ENCODE measurements at regions not wholly inside any gene's neighbourhood (a gene's known extent, or its start where the extent isn't known, plus 50 kb on each side); places are given as distances from the start of the nearest gene placed in this dataset.

DNA sequence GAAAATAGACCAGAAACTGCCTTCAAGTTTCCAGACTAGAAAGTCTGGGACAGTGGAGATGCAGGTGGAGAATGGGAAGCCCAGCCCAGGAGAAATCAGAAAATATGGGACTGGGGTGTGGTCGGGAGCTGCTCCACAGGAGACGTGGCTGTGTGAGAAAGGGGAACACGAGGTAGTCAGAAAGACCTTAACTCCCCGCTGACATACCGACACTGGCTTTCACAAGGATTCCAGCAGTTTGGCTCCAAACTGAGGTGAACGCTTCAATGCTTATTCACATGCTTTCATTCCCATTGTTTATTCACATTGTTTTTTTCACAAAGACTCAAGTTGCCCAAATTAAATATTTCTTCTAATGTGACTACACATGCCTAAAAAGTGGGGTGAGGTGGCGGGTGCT, 111.5 kb upstream of the SLCO3A1 start:
- POLR2A ChIA-PET = no interaction called here
- H3K79me2 ChIP-seq (ENCODE audit: control insufficient read depth, insufficient read depth, low read length) = no peaks in the 10 kb centered on the region
- in situ Hi-C loops (cut with MboI) (no loop called here), intact Hi-C loops (cut with micrococcal nuclease) (no loop called here)
- no peak for TF ChIP-seq ZNF324 (CRISPR knock-in tag; IDR thresholded peaks at IDR 0.05)
- TF ChIP-seq, protein P1, sequence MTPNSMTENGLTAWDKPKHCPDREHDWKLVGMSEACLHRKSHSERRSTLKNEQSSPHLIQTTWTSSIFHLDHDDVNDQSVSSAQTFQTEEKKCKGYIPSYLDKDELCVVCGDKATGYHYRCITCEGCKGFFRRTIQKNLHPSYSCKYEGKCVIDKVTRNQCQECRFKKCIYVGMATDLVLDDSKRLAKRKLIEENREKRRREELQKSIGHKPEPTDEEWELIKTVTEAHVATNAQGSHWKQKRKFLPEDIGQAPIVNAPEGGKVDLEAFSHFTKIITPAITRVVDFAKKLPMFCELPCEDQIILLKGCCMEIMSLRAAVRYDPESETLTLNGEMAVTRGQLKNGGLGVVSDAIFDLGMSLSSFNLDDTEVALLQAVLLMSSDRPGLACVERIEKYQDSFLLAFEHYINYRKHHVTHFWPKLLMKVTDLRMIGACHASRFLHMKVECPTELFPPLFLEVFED (CRISPR knock-in tag; conservative IDR thresholded peaks at IDR 0.05) = no peak
- TF ChIP-seq, protein P2, sequence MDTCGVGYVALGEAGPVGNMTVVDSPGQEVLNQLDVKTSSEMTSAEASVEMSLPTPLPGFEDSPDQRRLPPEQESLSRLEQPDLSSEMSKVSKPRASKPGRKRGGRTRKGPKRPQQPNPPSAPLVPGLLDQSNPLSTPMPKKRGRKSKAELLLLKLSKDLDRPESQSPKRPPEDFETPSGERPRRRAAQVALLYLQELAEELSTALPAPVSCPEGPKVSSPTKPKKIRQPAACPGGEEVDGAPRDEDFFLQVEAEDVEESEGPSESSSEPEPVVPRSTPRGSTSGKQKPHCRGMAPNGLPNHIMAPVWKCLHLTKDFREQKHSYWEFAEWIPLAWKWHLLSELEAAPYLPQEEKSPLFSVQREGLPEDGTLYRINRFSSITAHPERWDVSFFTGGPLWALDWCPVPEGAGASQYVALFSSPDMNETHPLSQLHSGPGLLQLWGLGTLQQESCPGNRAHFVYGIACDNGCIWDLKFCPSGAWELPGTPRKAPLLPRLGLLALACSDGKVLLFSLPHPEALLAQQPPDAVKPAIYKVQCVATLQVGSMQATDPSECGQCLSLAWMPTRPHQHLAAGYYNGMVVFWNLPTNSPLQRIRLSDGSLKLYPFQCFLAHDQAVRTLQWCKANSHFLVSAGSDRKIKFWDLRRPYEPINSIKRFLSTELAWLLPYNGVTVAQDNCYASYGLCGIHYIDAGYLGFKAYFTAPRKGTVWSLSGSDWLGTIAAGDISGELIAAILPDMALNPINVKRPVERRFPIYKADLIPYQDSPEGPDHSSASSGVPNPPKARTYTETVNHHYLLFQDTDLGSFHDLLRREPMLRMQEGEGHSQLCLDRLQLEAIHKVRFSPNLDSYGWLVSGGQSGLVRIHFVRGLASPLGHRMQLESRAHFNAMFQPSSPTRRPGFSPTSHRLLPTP (IDR thresholded peaks at IDR 0.05; ENCODE audit: borderline replicate concordance, extremely low read depth, insufficient read length) = no peak
- TF ChIP-seq TEAD4 (IDR thresholded peaks at IDR 0.05; ENCODE audit: low read length) = no peak
- no peak for TF ChIP-seq TEAD4 (CRISPR knock-in tag; IDR thresholded peaks at IDR 0.05; ENCODE audit: borderline replicate concordance)
- no peak for TF ChIP-seq NR2F6 (CRISPR knock-in tag; IDR thresholded peaks at IDR 0.05)
- TF ChIP-seq, protein P3, sequence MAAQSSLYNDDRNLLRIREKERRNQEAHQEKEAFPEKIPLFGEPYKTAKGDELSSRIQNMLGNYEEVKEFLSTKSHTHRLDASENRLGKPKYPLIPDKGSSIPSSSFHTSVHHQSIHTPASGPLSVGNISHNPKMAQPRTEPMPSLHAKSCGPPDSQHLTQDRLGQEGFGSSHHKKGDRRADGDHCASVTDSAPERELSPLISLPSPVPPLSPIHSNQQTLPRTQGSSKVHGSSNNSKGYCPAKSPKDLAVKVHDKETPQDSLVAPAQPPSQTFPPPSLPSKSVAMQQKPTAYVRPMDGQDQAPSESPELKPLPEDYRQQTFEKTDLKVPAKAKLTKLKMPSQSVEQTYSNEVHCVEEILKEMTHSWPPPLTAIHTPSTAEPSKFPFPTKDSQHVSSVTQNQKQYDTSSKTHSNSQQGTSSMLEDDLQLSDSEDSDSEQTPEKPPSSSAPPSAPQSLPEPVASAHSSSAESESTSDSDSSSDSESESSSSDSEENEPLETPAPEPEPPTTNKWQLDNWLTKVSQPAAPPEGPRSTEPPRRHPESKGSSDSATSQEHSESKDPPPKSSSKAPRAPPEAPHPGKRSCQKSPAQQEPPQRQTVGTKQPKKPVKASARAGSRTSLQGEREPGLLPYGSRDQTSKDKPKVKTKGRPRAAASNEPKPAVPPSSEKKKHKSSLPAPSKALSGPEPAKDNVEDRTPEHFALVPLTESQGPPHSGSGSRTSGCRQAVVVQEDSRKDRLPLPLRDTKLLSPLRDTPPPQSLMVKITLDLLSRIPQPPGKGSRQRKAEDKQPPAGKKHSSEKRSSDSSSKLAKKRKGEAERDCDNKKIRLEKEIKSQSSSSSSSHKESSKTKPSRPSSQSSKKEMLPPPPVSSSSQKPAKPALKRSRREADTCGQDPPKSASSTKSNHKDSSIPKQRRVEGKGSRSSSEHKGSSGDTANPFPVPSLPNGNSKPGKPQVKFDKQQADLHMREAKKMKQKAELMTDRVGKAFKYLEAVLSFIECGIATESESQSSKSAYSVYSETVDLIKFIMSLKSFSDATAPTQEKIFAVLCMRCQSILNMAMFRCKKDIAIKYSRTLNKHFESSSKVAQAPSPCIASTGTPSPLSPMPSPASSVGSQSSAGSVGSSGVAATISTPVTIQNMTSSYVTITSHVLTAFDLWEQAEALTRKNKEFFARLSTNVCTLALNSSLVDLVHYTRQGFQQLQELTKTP (IDR thresholded peaks at IDR 0.05; ENCODE audit: low read depth in 1 of 2, partially characterized antibody in 2 of 2) = no peak
- TF ChIP-seq NCOA2 (IDR thresholded peaks at IDR 0.05; ENCODE audit: partially characterized antibody in 2 of 2) = no peak
- no peak for TF ChIP-seq ATF7 (IDR thresholded peaks at IDR 0.05)
- no peak for TF ChIP-seq CBX8 (IDR thresholded peaks at IDR 0.05; ENCODE audit: borderline replicate concordance, extremely low read depth, low read depth, low read length, poor library complexity, severe bottlenecking)
- no peak for TF ChIP-seq SRF (CRISPR knock-in tag; IDR thresholded peaks at IDR 0.05)
- TF ChIP-seq CREB1 (IDR thresholded peaks at IDR 0.05) = no peak
- TF ChIP-seq CREB1 (CRISPR knock-in tag; IDR thresholded peaks at IDR 0.05) = no peak
- TF ChIP-seq RFX7 (CRISPR knock-in tag; IDR thresholded peaks at IDR 0.05) = no peak
- no peaks in the 10 kb centered on the region for H3K9me3 ChIP-seq (replicated peaks; ENCODE audit: control insufficient read depth, insufficient read depth, low read depth, low read length)
- no peak for FAIRE-seq
- H3K4me1 ChIP-seq (replicated peaks in 1 of 2; ENCODE audit: control insufficient read depth in 2 of 2, insufficient read depth in 2 of 2, low read length in 2 of 2) = no peaks in the 10 kb centered on the region
- no peak overlapping the region for H3K27ac ChIP-seq (ENCODE audit: extremely low read depth, low read depth, low read length)
- no peaks in the 10 kb centered on the region for H4K20me1 ChIP-seq (replicated peaks; ENCODE audit: control insufficient read depth, insufficient read depth, low read length)
- WGBS (ENCODE audit: insufficient coverage, low coverage, missing lambda C conversion rate) = 0% methylated on average over 7 of the region's 7 CpGs
- no peaks in the 10 kb centered on the region for H3K36me3 ChIP-seq (ENCODE audit: control insufficient read depth, insufficient read depth, low read length)
- no peak overlapping the region for H3K4me3 ChIP-seq
- H3K4me2 ChIP-seq (ENCODE audit: insufficient read depth, low read length) = no peak overlapping the region
- CTCF ChIA-PET (ENCODE audit: low intra/inter-chr PET ratio) = interaction anchor here (0.7 kb wide), 1 partner anchor 127 kb away, joined by 3 read pairs; no protein-coding TSS in a partner anchor
- BruUV-seq (replicated peaks) = no TSS peak
- DNase-seq (ENCODE audit: extremely low read depth in 1 of 4, low spot score in 3 of 4) = no peak
- no peak overlapping the region for H3K9ac ChIP-seq (ENCODE audit: insufficient read depth in 1 of 2, low read depth in 2 of 2, low read length in 2 of 2)
- no peaks in the 10 kb centered on the region for H3K9me1 ChIP-seq (ENCODE audit: control insufficient read depth, insufficient read depth, low read length)
- peaks cover 0 to 16% of the 10 kb centered on the region in 2 experiments; a peak in 3 of 5 replicates for H3K27me3 ChIP-seq (ENCODE audit: control insufficient read depth in 2 of 2, insufficient read depth in 2 of 2, low read length in 2 of 2)
- ATAC-seq = no peak
- H2AFZ ChIP-seq (ENCODE audit: low read depth, low read length) = no peak overlapping the region
